HepG2 (cell line): ENCODE measurements at regions not wholly inside any gene's neighbourhood (a gene's known extent, or its start where the extent isn't known, plus 50 kb on each side); places are given as distances from the start of the nearest gene placed in this dataset.

Source experiments
- TF ChIP-seq, protein P1 (sequence below): sonication (generic); formaldehyde crosslinking; IDR thresholded peaks from 2 replicates; pipeline ENCODE4 v1.5.0; 2020; ENCODE audit warnings: missing genetic modification reagents
- TF ChIP-seq, protein P2 (sequence below), 2 experiments: fragments of 450-650 bp in 1 of 2; sonication (generic) in 1 of 2; formaldehyde crosslinking in 1 of 2; IDR thresholded peaks; 2 replicates each; pipeline versions ENCODE4 v1.6.1 to v1.8.0; 2016 to 2022; ENCODE audit warnings: antibody characterized with exemption in 1 of 2, mild to moderate bottlenecking in 1 of 2, missing genetic modification reagents in 1 of 2

DNA sequence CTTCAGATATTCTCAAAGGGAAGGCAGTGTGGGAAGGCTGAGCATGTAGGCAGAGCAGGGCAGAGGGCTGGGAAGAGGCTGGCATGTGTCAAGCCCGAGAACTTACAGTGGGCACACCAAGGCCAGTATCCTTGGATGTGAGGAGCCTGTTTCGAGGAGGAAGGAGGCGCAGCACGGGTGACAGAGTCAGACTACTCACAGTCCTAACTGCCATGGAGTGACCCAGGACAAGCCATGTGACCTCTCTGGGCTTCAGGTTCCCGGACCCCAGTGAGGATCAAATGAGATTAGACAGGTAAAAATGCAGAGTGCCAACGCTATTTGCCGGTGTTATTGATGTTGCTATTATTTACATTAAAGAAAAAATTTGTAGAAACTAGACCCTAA lies 65.3 kb downstream of the NSMCE3 start (continued):
- TF ChIP-seq, protein P1, sequence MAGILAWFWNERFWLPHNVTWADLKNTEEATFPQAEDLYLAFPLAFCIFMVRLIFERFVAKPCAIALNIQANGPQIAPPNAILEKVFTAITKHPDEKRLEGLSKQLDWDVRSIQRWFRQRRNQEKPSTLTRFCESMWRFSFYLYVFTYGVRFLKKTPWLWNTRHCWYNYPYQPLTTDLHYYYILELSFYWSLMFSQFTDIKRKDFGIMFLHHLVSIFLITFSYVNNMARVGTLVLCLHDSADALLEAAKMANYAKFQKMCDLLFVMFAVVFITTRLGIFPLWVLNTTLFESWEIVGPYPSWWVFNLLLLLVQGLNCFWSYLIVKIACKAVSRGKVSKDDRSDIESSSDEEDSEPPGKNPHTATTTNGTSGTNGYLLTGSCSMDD (CRISPR knock-in tag) = no peak
- TF ChIP-seq, protein P2, sequence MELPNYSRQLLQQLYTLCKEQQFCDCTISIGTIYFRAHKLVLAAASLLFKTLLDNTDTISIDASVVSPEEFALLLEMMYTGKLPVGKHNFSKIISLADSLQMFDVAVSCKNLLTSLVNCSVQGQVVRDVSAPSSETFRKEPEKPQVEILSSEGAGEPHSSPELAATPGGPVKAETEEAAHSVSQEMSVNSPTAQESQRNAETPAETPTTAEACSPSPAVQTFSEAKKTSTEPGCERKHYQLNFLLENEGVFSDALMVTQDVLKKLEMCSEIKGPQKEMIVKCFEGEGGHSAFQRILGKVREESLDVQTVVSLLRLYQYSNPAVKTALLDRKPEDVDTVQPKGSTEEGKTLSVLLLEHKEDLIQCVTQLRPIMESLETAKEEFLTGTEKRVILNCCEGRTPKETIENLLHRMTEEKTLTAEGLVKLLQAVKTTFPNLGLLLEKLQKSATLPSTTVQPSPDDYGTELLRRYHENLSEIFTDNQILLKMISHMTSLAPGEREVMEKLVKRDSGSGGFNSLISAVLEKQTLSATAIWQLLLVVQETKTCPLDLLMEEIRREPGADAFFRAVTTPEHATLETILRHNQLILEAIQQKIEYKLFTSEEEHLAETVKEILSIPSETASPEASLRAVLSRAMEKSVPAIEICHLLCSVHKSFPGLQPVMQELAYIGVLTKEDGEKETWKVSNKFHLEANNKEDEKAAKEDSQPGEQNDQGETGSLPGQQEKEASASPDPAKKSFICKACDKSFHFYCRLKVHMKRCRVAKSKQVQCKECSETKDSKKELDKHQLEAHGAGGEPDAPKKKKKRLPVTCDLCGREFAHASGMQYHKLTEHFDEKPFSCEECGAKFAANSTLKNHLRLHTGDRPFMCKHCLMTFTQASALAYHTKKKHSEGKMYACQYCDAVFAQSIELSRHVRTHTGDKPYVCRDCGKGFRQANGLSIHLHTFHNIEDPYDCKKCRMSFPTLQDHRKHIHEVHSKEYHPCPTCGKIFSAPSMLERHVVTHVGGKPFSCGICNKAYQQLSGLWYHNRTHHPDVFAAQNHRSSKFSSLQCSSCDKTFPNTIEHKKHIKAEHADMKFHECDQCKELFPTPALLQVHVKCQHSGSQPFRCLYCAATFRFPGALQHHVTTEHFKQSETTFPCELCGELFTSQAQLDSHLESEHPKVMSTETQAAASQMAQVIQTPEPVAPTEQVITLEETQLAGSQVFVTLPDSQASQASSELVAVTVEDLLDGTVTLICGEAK (IDR thresholded peaks at IDR 0.05) = no peak
- TF ChIP-seq, protein P2 (CRISPR knock-in tag; IDR thresholded peaks at IDR 0.05) = no peak
